HFFc6 (cell line): ENCODE measurements at regions not wholly inside any gene's neighbourhood (a gene's known extent, or its start where the extent isn't known, plus 50 kb on each side); places are given as distances from the start of the nearest gene placed in this dataset.

Source experiments
- DNase-seq: peaks from one replicate; pipeline ENCODE4 v3.0.0-alpha.2; 2018
- H3K27ac Mint-ChIP-seq: 2 replicates; pipeline ENCODE4 v1.8.0; 2020; ENCODE audit warnings: mild to moderate bottlenecking, mixed read lengths
- H3K27me3 Mint-ChIP-seq: 2 replicates; pipeline ENCODE4 v1.8.0; 2021; ENCODE audit warnings: mild to moderate bottlenecking, moderate library complexity, mixed read lengths; ENCODE audit not compliant: insufficient read depth
- H3K36me3 Mint-ChIP-seq: 2 replicates; pipeline ENCODE4 v1.8.0; 2021; ENCODE audit warnings: low read depth, mixed read lengths
- H3K4me1 Mint-ChIP-seq: 2 replicates; pipeline ENCODE4 v1.8.0; 2020; ENCODE audit warnings: low read depth, mixed read lengths
- H3K4me3 Mint-ChIP-seq: 2 replicates; pipeline ENCODE4 v1.8.0; 2020; ENCODE audit warnings: mild to moderate bottlenecking, moderate library complexity, mixed read lengths
- H3K9me3 Mint-ChIP-seq: 2 replicates; pipeline ENCODE4 v1.8.0; 2020; ENCODE audit warnings: mild to moderate bottlenecking, mixed read lengths
- TF ChIP-seq, protein P1 (sequence below): fragments of 200-600 bp; sonication (generic); IDR thresholded peaks from 2 replicates; pipeline ENCODE4 v1.5.0; 2021; ENCODE audit warnings: antibody characterized with exemption, mild to moderate bottlenecking

DNA sequence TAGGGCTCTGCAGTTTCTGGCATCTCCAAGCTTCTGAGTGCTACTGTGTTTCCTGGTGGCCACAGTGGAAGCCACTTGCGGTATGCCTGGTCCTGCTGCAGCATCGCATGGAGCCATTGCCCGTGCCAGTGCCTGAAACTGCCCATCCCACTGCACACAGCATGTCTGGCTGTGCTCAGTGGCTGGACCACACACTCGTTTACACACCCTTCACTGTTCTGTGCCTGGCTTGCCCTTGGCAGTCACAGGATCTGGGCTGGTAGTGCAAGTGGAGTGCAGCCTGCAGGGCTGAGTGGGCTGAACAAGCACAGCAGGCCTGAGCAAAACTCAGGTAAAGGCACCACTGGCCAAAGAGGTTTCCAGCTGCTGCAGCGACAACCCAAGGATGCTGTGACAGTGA is 600.0 kb downstream of the SI start:
- TF ChIP-seq, protein P1, sequence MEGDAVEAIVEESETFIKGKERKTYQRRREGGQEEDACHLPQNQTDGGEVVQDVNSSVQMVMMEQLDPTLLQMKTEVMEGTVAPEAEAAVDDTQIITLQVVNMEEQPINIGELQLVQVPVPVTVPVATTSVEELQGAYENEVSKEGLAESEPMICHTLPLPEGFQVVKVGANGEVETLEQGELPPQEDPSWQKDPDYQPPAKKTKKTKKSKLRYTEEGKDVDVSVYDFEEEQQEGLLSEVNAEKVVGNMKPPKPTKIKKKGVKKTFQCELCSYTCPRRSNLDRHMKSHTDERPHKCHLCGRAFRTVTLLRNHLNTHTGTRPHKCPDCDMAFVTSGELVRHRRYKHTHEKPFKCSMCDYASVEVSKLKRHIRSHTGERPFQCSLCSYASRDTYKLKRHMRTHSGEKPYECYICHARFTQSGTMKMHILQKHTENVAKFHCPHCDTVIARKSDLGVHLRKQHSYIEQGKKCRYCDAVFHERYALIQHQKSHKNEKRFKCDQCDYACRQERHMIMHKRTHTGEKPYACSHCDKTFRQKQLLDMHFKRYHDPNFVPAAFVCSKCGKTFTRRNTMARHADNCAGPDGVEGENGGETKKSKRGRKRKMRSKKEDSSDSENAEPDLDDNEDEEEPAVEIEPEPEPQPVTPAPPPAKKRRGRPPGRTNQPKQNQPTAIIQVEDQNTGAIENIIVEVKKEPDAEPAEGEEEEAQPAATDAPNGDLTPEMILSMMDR: no peak
- no peak for DNase-seq
- H3K27ac Mint-ChIP-seq: no peak overlapping the region
- H3K36me3 Mint-ChIP-seq: no peaks in the 10 kb centered on the region
- H3K9me3 Mint-ChIP-seq: peaks cover 33% of the 10 kb centered on the region
- H3K27me3 Mint-ChIP-seq: no peaks in the 10 kb centered on the region
- H3K4me3 Mint-ChIP-seq: no peak overlapping the region
- no peaks in the 10 kb centered on the region for H3K4me1 Mint-ChIP-seq

DNA sequence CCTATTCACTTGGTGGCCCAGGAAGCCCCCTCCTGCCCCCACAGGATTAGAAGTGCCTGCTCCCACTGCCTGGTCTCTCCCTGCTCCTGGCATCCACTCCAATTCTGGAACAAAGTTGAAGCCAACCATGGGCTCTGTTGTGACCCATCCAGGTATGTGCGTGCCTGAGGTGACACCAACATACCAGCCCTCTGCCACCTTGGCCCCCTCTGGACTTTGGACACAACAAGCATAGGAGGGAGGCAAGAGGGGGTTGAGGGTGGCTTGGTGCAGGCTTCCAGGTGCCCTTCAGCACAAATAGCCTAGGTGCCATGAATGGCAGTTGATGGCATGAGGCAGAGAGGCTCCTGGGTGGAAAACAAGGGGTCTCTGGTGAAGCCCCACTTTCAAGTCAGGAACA is 600.9 kb downstream of the SI start:
- peaks cover 29% of the 10 kb centered on the region for H3K9me3 Mint-ChIP-seq
- DNase-seq: no peak
- H3K27ac Mint-ChIP-seq: no peak overlapping the region
- no peaks in the 10 kb centered on the region for H3K27me3 Mint-ChIP-seq
- no peak overlapping the region for H3K4me3 Mint-ChIP-seq
- TF ChIP-seq, protein P1: no peak
- no peaks in the 10 kb centered on the region for H3K36me3 Mint-ChIP-seq
- H3K4me1 Mint-ChIP-seq: no peaks in the 10 kb centered on the region

DNA sequence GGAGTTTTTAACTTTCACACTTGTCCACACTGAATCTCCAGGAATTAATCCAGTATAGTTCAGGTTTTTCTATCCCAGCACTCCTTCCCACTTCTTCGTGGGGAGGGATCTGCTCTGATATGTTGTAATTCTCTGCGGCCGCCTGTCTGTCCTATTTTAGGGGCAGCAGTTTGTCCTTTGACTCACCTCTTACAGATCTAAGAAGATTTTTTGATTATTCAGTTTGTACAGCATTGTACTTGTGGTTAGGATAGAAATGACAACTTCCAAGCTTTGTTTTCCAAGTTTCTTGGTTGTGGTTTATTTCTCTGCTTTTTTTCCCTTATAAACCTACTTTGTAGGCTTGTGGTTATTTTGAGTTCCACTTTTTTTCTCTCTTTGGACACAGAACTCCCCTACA is 601.7 kb downstream of the SI start:
- DNase-seq: no peak
- Mint-ChIP-seq H3K27ac (no peak overlapping the region), H3K36me3 (no peaks in the 10 kb centered on the region), H3K4me3 (no peak overlapping the region), H3K27me3 (no peaks in the 10 kb centered on the region), H3K4me1 (no peaks in the 10 kb centered on the region), H3K9me3 (peaks cover 21% of the 10 kb centered on the region)
- TF ChIP-seq, protein P1: no peak

DNA sequence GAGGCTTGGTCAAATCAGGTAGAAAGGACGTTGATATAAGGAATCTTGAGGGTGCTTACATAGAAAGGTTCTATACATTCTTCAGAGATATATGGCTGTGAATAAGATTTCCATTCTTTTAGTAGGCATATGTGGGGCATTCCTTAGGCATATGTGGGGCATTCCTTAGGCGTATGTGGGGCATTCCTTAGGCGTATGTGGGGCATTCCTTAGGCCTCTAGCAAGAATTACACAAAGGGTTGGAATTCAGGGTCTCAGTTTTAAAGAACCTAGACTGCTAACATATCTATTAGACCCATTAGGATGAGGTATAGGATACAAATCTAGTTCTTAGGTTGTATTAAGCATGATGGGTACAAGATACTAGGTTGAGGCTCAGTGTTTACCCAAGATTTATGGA is 607.8 kb downstream of the SI start:
- no peaks in the 10 kb centered on the region for H3K27me3 Mint-ChIP-seq
- H3K27ac Mint-ChIP-seq: no peak overlapping the region
- H3K4me1 Mint-ChIP-seq: no peaks in the 10 kb centered on the region
- DNase-seq: no peak
- peaks cover 39% of the 10 kb centered on the region for H3K9me3 Mint-ChIP-seq
- TF ChIP-seq, protein P1: no peak
- H3K4me3 Mint-ChIP-seq: no peak overlapping the region
- H3K36me3 Mint-ChIP-seq: no peaks in the 10 kb centered on the region

DNA sequence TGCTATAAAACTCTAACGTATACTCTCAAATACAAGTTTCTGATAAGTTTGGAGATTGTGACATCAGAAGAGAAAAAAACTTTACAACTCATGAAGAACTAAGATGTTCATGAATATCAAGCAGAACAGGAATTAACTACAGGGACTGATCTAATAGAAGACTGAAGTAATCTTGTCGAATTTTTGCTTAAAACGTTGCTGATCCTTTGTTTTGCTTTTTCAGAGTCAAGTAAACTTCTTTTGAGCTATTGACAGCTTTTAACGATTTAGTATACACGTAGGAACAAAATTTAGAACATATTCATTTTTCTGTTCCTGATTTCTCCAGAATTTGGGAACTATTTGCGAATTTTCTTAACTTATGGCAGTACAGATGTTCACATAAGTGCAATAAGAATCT is 610.2 kb downstream of the SI start:
- Mint-ChIP-seq H3K4me1 (no peaks in the 10 kb centered on the region), H3K4me3 (no peak overlapping the region), H3K27me3 (no peaks in the 10 kb centered on the region), H3K36me3 (no peaks in the 10 kb centered on the region), H3K9me3 (peaks cover 46% of the 10 kb centered on the region), H3K27ac (no peak overlapping the region)
- no peak for DNase-seq
- TF ChIP-seq, protein P1: no peak

DNA sequence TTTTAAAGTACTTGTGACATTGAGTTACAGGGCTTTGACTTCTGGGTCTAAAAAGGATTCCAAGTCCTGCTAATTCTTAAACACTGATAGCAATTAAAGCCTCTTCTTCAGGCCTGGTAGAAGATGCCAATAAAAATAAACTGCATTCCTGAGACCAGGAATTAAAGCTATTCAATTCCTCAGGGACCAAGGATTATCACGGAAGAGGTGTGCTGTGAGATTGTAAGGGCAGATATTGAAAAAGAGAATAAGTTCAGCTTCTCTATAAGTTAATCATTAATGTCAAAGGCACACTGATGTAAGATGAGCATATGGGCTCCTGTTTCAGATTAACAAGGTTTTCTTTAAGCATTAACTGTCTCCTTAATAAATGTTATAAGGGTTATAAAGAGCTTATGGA is 611.3 kb downstream of the SI start:
- no peak for DNase-seq
- TF ChIP-seq, protein P1: no peak
- H3K27me3 Mint-ChIP-seq: no peaks in the 10 kb centered on the region
- H3K36me3 Mint-ChIP-seq: no peaks in the 10 kb centered on the region
- no peak overlapping the region for H3K27ac Mint-ChIP-seq
- peaks cover 51% of the 10 kb centered on the region for H3K9me3 Mint-ChIP-seq
- H3K4me1 Mint-ChIP-seq: no peaks in the 10 kb centered on the region
- H3K4me3 Mint-ChIP-seq: no peak overlapping the region
